Neural cell (in vitro differentiated cells): ENCODE measurements at regions not wholly inside any gene's neighbourhood (a gene's known extent, or its start where the extent isn't known, plus 50 kb on each side); places are given as distances from the start of the nearest gene placed in this dataset.

ENCODE experiments used
- H2AFZ ChIP-seq: fragments of 200-600, 300-800 bp; sonication (generic), shearing (Covaris generic); 2 replicates; pipeline ENCODE4 v1.6.0; 2014; ENCODE audit warnings: low read depth, mild to moderate bottlenecking, antibody characterized with exemption, low read length, moderate library complexity
- H3F3A ChIP-seq: fragments of 200-600 bp; shearing (Covaris generic); 2 replicates; pipeline ENCODE4 v1.6.1; 2016; ENCODE audit warnings: mild to moderate bottlenecking, moderate library complexity, mixed read lengths, antibody characterized with exemption, low read length; ENCODE audit not compliant: insufficient read depth, poor library complexity, severe bottlenecking
- H3K27ac ChIP-seq: fragments of 200-600, 300-800 bp; sonication (generic), shearing (Covaris generic); 2 replicates; pipeline ENCODE4 v1.5.1; 2014; ENCODE audit warnings: mild to moderate bottlenecking, low read length, moderate library complexity
- H3K27me3 ChIP-seq: fragments of 300-800, 200-600 bp; sonication (generic), shearing (Covaris generic); 2 replicates; pipeline ENCODE4 v1.6.0; 2014; ENCODE audit warnings: mild to moderate bottlenecking, low read depth, low read length, moderate library complexity; ENCODE audit not compliant: insufficient read depth
- H3K36me3 ChIP-seq: fragments of 300-800, 200-600 bp; sonication (generic), shearing (Covaris generic); 2 replicates; pipeline ENCODE4 v1.5.1; 2014; ENCODE audit warnings: mild to moderate bottlenecking, antibody characterized with exemption, low read length, moderate library complexity; ENCODE audit not compliant: insufficient read depth
- H3K4me2 ChIP-seq: fragments of 300-800, 200-600 bp; sonication (generic), shearing (Covaris generic); 2 replicates; pipeline ENCODE4 v1.6.0; 2014; ENCODE audit warnings: mild to moderate bottlenecking, low read length
- H3K4me3 ChIP-seq: fragments of 300-800, 200-600 bp; sonication (generic), shearing (Covaris generic); 2 replicates; pipeline ENCODE4 v1.5.1; 2014; ENCODE audit warnings: mild to moderate bottlenecking, low read length, moderate library complexity
- H3K79me2 ChIP-seq: fragments of 200-600 bp; shearing (Covaris generic); replicated peaks from 2 replicates; pipeline ENCODE4 v1.6.0; 2014; ENCODE audit warnings: mild to moderate bottlenecking, low read length, moderate library complexity; ENCODE audit not compliant: insufficient read depth
- H3K9ac ChIP-seq: fragments of 300-800, 200-600 bp; sonication (generic), shearing (Covaris generic); 2 replicates; pipeline ENCODE4 v1.6.1; 2016; ENCODE audit warnings: mild to moderate bottlenecking, low read length, mixed read lengths
- H3K9me2 ChIP-seq: fragments of 200-600 bp; shearing (Covaris generic); 2 replicates; pipeline ENCODE4 v1.6.1; 2016; ENCODE audit warnings: mild to moderate bottlenecking, low read length, mixed read lengths; ENCODE audit not compliant: insufficient read depth
- H3K9me3 ChIP-seq: fragments of 200-600, 300-800 bp; sonication (generic), shearing (Covaris generic); 2 replicates; pipeline ENCODE4 v1.6.1; 2016; ENCODE audit warnings: mild to moderate bottlenecking, mixed run types, low read length, moderate library complexity, mixed read lengths
- H4K20me1 ChIP-seq: fragments of 200-600 bp; shearing (Covaris generic); 2 replicates; pipeline ENCODE4 v1.6.1; 2016; ENCODE audit warnings: mild to moderate bottlenecking, mixed run types; ENCODE audit not compliant: insufficient read depth
- EP300 ChIP-seq: fragments of 450-650 bp; conservative IDR thresholded peaks from 2 replicates; pipeline ENCODE4 v1.6.1; 2014; ENCODE audit warnings: antibody characterized with exemption, mild to moderate bottlenecking, moderate library complexity; ENCODE audit not compliant: poor library complexity, severe bottlenecking
- EZH2 ChIP-seq: fragments of 200-600, 300-800 bp; shearing (Covaris generic), sonication (generic); IDR thresholded peaks from 2 replicates; pipeline ENCODE4 v1.6.1; 2014; ENCODE audit warnings: antibody characterized with exemption, low read length, borderline replicate concordance, mild to moderate bottlenecking; ENCODE audit not compliant: insufficient read depth, poor library complexity, severe bottlenecking
- MXI1 ChIP-seq: fragments of 450-650 bp; conservative IDR thresholded peaks from 2 replicates; pipeline ENCODE4 v1.6.1; 2014; ENCODE audit warnings: antibody characterized with exemption, mild to moderate bottlenecking; ENCODE audit not compliant: poor library complexity, severe bottlenecking
- POLR2AphosphoS5 ChIP-seq: IDR thresholded peaks from 2 replicates; pipeline ENCODE4 v1.6.1; 2012
- RAD21 ChIP-seq: fragments of 450-650 bp; conservative IDR thresholded peaks from 2 replicates; pipeline ENCODE4 v1.6.1; 2014; ENCODE audit warnings: antibody characterized with exemption, mild to moderate bottlenecking, moderate library complexity
- REST ChIP-seq: IDR thresholded peaks from 2 replicates; pipeline ENCODE4 v1.6.1; 2012; ENCODE audit warnings: borderline replicate concordance
- SMC3 ChIP-seq: fragments of 450-650 bp; conservative IDR thresholded peaks from 2 replicates; pipeline ENCODE4 v1.6.1; 2014; ENCODE audit warnings: antibody characterized with exemption, mild to moderate bottlenecking, moderate library complexity; ENCODE audit not compliant: poor library complexity
- TAF1 ChIP-seq: IDR thresholded peaks from 2 replicates; pipeline ENCODE4 v1.6.1; 2012; ENCODE audit warnings: low read depth
- TF ChIP-seq, protein P1 (sequence below): fragments of 450-650 bp; IDR thresholded peaks from 2 replicates; pipeline ENCODE4 v1.5.1; 2014; ENCODE audit warnings: antibody characterized with exemption, mild to moderate bottlenecking, moderate library complexity; ENCODE audit not compliant: poor library complexity, severe bottlenecking

DNA sequence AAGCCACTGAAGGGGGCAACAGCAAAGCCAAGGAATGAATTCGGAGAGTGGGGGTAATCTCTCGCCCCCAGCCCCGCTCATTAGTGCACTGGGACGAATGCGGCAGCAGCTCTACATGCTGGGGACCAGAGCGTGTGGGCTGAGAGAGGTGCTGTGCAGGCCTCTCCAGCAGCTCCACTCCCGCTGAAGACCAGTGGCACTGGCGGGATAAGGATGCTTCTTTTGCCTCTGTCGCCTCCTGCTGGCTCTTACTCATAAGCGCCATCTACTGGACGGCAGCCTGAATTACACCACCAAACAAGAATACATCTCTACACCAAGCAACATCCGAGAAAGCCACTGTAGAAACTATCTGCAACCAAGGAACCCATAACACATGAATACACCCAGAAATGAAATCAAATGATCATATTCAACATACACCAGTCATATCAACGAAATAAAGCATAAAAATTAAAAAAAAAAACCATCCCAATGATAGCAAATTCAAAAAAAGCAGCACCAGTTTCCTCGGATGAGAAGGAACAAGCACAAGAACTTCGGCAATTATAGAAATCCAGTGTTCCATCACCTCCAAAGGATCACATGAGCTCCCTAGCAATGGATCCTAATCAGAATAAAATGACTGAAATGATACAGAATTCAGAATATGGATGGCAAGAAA, 79.0 kb upstream of the TMEM168 start:
- Histone ChIP-seq H4K20me1 (no peaks in the 10 kb centered on the region), H3K36me3 (no peaks in the 10 kb centered on the region), H3K27ac (no peak overlapping the region), H3F3A (no peaks in the 10 kb centered on the region), H3K9ac (no peak overlapping the region), H3K9me3 (peaks cover 12% of the 10 kb centered on the region), H3K27me3 (no peaks in the 10 kb centered on the region), H2AFZ (no peak overlapping the region), H3K4me3 (no peak overlapping the region), H3K79me2 (peaks cover 22% of the 10 kb centered on the region), H3K9me2 (no peaks in the 10 kb centered on the region), H3K4me2 (no peak overlapping the region)
- no peak for TF ChIP-seq MXI1
- TF ChIP-seq, protein P1, sequence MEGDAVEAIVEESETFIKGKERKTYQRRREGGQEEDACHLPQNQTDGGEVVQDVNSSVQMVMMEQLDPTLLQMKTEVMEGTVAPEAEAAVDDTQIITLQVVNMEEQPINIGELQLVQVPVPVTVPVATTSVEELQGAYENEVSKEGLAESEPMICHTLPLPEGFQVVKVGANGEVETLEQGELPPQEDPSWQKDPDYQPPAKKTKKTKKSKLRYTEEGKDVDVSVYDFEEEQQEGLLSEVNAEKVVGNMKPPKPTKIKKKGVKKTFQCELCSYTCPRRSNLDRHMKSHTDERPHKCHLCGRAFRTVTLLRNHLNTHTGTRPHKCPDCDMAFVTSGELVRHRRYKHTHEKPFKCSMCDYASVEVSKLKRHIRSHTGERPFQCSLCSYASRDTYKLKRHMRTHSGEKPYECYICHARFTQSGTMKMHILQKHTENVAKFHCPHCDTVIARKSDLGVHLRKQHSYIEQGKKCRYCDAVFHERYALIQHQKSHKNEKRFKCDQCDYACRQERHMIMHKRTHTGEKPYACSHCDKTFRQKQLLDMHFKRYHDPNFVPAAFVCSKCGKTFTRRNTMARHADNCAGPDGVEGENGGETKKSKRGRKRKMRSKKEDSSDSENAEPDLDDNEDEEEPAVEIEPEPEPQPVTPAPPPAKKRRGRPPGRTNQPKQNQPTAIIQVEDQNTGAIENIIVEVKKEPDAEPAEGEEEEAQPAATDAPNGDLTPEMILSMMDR, result peak; percentile 44

- Histone ChIP-seq H3K9ac (no peak overlapping the region), H3K27ac (no peak overlapping the region), H3K9me3 (peaks cover 12% of the 10 kb centered on the region), H3K4me3 (no peak overlapping the region), H3K9me2 (no peaks in the 10 kb centered on the region), H3K4me2 (no peak overlapping the region), H3K27me3 (no peaks in the 10 kb centered on the region), H3K36me3 (no peaks in the 10 kb centered on the region), H3F3A (no peaks in the 10 kb centered on the region), H4K20me1 (no peaks in the 10 kb centered on the region), H3K79me2 (peaks cover 22% of the 10 kb centered on the region), H2AFZ (no peak overlapping the region)
- TF ChIP-seq EZH2 (no peak), POLR2AphosphoS5 (no peak), EP300 (no peak), REST (no peak), TAF1 (no peak), RAD21 (no peak), MXI1 (no peak), SMC3 (no peak)
- TF ChIP-seq, protein P1, result no peak
Measured at GRCh38 chr7:112868609-112869008, 78.4 kb upstream of the TMEM168 start.
